A673 (cell line): ENCODE measurements at regions not wholly inside any gene's neighbourhood (a gene's known extent, or its start where the extent isn't known, plus 50 kb on each side); places are given as distances from the start of the nearest gene placed in this dataset.

ENCODE experiments used
- BruUV-seq: library from RNA; stranded (reverse); fragments of 400-500 nt; replicated peaks from 2 replicates; lab custom pipeline; 2021; lab: Mats Ljungman, UMichigan
- CTCF ChIA-PET: fragments of 300-600 bp; sonication (Branson Sonifier 250); formaldehyde crosslinking; loops from one replicate; lab custom pipeline; 2022; ENCODE audit warnings: antibody characterized with exemption; lab: Charles Lee
- POLR2A ChIA-PET: fragments of 300-600 bp; sonication (Branson Sonifier 250); formaldehyde crosslinking; loops from one replicate; lab custom pipeline; 2022; ENCODE audit warnings: antibody characterized with exemption; ENCODE audit not compliant: low non-redundant PET; lab: Charles Lee
- DNase-seq: peaks from one replicate; pipeline ENCODE4 v3.0.0-alpha.2; 2015; ENCODE audit warnings: low spot score
- H3K27ac ChIP-seq: fragments of 200-600 bp; sonication (generic); 2 replicates; pipeline ENCODE4 v1.5.1; 2016; ENCODE audit warnings: mixed run types, low read depth, mild to moderate bottlenecking, mixed read lengths, antibody characterized with exemption, low read length; ENCODE audit not compliant: poor library complexity, severe bottlenecking
- H3K27me3 ChIP-seq: fragments of 200-600 bp; sonication (generic); replicated peaks from 2 replicates; pipeline ENCODE4 v1.6.1; 2017; ENCODE audit warnings: mixed run types, low read depth, mild to moderate bottlenecking, mixed read lengths, antibody characterized with exemption, low read length; ENCODE audit not compliant: insufficient read depth, poor library complexity
- H3K36me3 ChIP-seq: fragments of 200-600 bp; sonication (generic); 2 replicates; pipeline ENCODE4 v1.6.1; 2016; ENCODE audit warnings: mixed run types, mild to moderate bottlenecking, mixed read lengths, antibody characterized with exemption, low read length; ENCODE audit not compliant: insufficient read depth, poor library complexity, severe bottlenecking
- H3K4me1 ChIP-seq: fragments of 200-600 bp; sonication (generic); 2 replicates; pipeline ENCODE4 v1.6.1; 2017; ENCODE audit warnings: mixed run types, mild to moderate bottlenecking, mixed read lengths, antibody characterized with exemption, low read length; ENCODE audit not compliant: insufficient read depth, poor library complexity, severe bottlenecking
- H3K4me3 ChIP-seq: fragments of 200-600 bp; sonication (generic); 2 replicates; pipeline ENCODE4 v1.5.1; 2016; ENCODE audit warnings: low read depth, mixed run types, mild to moderate bottlenecking, mixed read lengths, low read length; ENCODE audit not compliant: poor library complexity, severe bottlenecking
- H3K9me3 ChIP-seq: fragments of 200-600 bp; sonication (generic); 2 replicates; pipeline ENCODE4 v1.6.1; 2016; ENCODE audit warnings: mixed run types, low read depth, mild to moderate bottlenecking, mixed read lengths, antibody characterized with exemption, low read length; ENCODE audit not compliant: poor library complexity, severe bottlenecking
- EZH2 ChIP-seq: fragments of 200-600 bp; sonication (generic); IDR thresholded peaks from 2 replicates; pipeline ENCODE4 v1.6.1; 2017; ENCODE audit warnings: borderline replicate concordance, low read depth, mild to moderate bottlenecking, mixed read lengths, antibody characterized with exemption, low read length; ENCODE audit not compliant: poor library complexity, severe bottlenecking
- intact Hi-C: fragments of 100-400 bp; cut with micrococcal nuclease; formaldehyde crosslinking; loops from one replicate; pipeline ENCODE4 v1.10.0; 2022; ENCODE audit not compliant: unreplicated experiment
- TF ChIP-seq, protein P1 (sequence below): fragments of 300-800, 200-600 bp; sonication (generic); conservative IDR thresholded peaks from 2 replicates; pipeline ENCODE4 v1.5.1; 2017; ENCODE audit warnings: low read depth, mild to moderate bottlenecking, antibody characterized with exemption, low read length, moderate library complexity, mixed read lengths

DNA sequence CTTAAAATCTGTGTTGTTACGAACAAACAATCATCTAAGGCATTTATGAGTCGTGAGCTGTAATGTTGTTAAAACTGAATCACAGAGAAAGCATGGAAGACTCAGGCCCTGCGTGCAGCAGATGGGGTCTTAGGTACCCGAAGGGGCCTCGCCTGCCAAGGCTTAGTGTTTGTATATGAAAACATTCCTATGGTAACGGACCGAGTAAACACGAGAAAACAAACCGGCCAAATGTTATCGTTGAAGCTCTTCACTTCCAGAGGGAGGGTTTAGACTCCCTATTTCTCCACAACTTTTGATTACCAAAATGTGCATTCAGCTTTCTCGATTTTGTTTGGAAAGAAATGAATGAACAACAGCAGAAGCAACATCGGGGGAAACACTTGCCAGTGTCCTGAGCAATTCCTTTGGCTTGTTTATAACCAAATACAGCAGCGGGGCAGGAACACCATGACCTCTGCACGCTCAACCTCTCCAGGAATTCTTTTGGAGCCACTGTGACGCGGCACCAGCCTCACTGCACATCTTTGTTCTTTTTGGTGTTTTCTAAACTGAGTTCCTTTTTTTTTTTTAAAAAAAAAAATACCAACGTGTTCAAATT lies 121.6 kb upstream of the KLF6 start:
- H3K9me3 ChIP-seq, result no peaks in the 10 kb centered on the region
- ChIA-PET POLR2A (no interaction called here), CTCF (interaction anchor here (0.7 kb wide), 1 partner anchor 31 kb away, joined by 3 read pairs; no protein-coding TSS in a partner anchor)
- H3K4me1 ChIP-seq, result no peaks in the 10 kb centered on the region
- DNase-seq, result no peak
- H3K4me3 ChIP-seq, result no peak overlapping the region
- intact Hi-C loops, result no loop called here
- no peak overlapping the region for H3K27ac ChIP-seq
- no peak for TF ChIP-seq EZH2
- TF ChIP-seq, protein P1, sequence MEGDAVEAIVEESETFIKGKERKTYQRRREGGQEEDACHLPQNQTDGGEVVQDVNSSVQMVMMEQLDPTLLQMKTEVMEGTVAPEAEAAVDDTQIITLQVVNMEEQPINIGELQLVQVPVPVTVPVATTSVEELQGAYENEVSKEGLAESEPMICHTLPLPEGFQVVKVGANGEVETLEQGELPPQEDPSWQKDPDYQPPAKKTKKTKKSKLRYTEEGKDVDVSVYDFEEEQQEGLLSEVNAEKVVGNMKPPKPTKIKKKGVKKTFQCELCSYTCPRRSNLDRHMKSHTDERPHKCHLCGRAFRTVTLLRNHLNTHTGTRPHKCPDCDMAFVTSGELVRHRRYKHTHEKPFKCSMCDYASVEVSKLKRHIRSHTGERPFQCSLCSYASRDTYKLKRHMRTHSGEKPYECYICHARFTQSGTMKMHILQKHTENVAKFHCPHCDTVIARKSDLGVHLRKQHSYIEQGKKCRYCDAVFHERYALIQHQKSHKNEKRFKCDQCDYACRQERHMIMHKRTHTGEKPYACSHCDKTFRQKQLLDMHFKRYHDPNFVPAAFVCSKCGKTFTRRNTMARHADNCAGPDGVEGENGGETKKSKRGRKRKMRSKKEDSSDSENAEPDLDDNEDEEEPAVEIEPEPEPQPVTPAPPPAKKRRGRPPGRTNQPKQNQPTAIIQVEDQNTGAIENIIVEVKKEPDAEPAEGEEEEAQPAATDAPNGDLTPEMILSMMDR, result no peak
- H3K27me3 ChIP-seq, result no peaks in the 10 kb centered on the region
- H3K36me3 ChIP-seq, result no peaks in the 10 kb centered on the region
- no TSS peak for BruUV-seq

- no peak for TF ChIP-seq EZH2
- TF ChIP-seq, protein P1, result no peak
- BruUV-seq, result no TSS peak
These were observed 119.5 kb upstream of the KLF6 start for GRCh38 chr10:3904419-3904960.

DNA sequence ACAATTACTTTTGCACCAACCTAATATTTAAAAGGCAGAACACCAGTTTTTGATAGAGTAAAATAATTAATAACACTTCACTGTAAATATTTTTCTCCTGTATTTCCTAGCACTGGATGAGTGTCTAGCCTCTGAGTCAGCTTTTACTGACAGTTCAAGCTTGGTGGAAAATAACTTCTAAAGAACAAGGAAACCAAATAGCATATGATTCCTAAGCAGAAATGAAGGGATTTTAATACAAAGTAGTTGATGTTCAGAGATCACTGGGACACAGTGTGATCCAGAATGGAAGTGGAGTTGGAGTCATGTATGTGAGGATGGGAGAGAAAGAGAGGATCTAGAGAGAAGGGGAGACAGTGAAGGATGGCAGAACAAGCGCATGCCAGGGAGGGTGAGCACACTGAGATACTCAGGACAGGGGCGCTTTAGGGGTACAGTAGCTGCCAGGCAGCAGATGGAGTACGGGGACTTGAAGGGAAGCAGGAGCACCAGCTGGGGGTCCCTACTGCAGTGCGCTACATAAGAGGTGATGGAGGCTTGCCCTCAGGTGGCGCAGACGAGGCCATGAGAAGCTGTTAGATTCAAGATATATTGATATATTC lies 117.9 kb upstream of the KLF6 start:
- no peak overlapping the region for H3K27ac ChIP-seq
- no TSS peak for BruUV-seq
- ChIA-PET POLR2A (no interaction called here), CTCF (no interaction called here)
- intact Hi-C loops, result no loop called here
- no peaks in the 10 kb centered on the region for H3K36me3 ChIP-seq
- no peaks in the 10 kb centered on the region for H3K9me3 ChIP-seq
- TF ChIP-seq, protein P1, result no peak
- no peak overlapping the region for H3K4me3 ChIP-seq
- H3K27me3 ChIP-seq, result no peaks in the 10 kb centered on the region
- H3K4me1 ChIP-seq, result no peaks in the 10 kb centered on the region
- DNase-seq, result no peak

More at GRCh38 chr10:3904419-3904960, 119.5 kb upstream of the KLF6 start:
- no peaks in the 10 kb centered on the region for H3K9me3 ChIP-seq
- no peak overlapping the region for H3K27ac ChIP-seq
- H3K4me3 ChIP-seq, result no peak overlapping the region
- no peaks in the 10 kb centered on the region for H3K4me1 ChIP-seq
- H3K27me3 ChIP-seq, result no peaks in the 10 kb centered on the region
- ChIA-PET CTCF (no interaction called here), POLR2A (no interaction called here)
- intact Hi-C loops, result no loop called here
- H3K36me3 ChIP-seq, result no peaks in the 10 kb centered on the region
- no peak for DNase-seq
